Skin epidermis (tissue), 12 donors: ENCODE measurements at regions not wholly inside any gene's neighbourhood (a gene's known extent, or its start where the extent isn't known, plus 50 kb on each side); places are given as distances from the start of the nearest gene placed in this dataset.
"Not testable (repeated sequence)": the region's sequence is repeated elsewhere in the genome, so short reads cannot be mapped to it uniquely, and the experiment has no call there.

Experiments
- H3K27ac ChIP-seq, 21 experiments: fragments of 200-600 bp; sonication (generic) in 11 of 21; one replicate each; pipeline ENCODE4 v1.5.0; 2020; ENCODE audit warnings: mild to moderate bottlenecking in 3 of 21, inconsistent platforms in 2 of 21, moderate library complexity in 2 of 21
- H3K4me3 ChIP-seq, 7 experiments: fragments of 200-600 bp; sonication (generic) in 2 of 7; one replicate each; pipeline ENCODE4 v1.5.0; 2020; ENCODE audit warnings: inconsistent platforms in 2 of 7, mild to moderate bottlenecking in 2 of 7, moderate library complexity in 1 of 7

- Histone ChIP-seq H3K4me3 (no peak overlapping the region), H3K27ac (no peak overlapping the region)
Measured at GRCh38 chr10:108560488-108560887, 1362.8 kb downstream of the XPNPEP1 start.

GRCh38 chr10:108556186-108556585 lies 1367.1 kb downstream of the XPNPEP1 start:
- H3K4me3 ChIP-seq, result no peak overlapping the region
- H3K27ac ChIP-seq, result no peak overlapping the region

DNA sequence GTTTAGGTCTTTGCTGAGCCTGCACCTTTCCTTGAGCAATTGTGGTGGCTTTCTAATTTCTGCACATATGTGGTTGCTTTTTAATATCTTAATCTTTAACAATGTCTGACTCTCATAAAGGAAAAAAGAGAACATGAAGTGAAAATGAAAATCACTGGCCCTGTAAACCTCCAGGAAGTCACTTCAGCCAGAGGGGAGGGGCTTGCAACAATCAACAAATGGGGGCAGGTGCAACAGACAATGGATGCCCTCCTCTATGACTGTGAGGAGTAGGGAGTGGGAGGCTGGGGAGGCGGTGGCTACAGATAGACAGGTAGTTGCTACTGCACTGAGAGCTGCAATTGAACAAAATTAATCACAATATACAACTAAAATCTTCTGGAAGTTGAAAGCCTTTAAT lies 1377.4 kb downstream of the XPNPEP1 start:
- Histone ChIP-seq H3K27ac (no peak overlapping the region), H3K4me3 (no peak overlapping the region)

- Histone ChIP-seq H3K4me3 (no peak overlapping the region), H3K27ac (no peak overlapping the region)
Measured at GRCh38 chr10:108544500-108545120, 1378.7 kb downstream of the XPNPEP1 start.

DNA sequence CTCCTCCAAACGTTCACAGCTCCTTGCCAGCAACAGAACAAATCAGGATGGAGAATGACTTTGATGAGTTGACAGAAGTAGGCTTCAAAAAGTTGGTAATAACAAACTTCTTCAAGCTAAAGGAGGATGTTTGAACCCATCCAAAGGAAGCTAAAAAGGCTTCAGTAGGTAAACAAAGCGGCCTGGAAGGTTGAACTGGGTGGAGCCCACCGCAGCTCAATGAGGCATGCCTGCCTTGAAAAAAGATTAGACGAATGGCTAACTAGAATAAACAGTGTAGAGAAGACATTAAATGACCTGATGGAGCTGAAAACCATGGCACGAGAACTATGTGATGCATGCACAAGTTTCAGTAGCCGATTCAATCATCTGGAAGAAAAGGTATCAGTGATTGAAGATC lies 1369.0 kb upstream of the SORCS1 start:
- H3K27ac ChIP-seq, H3K4me3 ChIP-seq: not testable (repeated sequence)

DNA sequence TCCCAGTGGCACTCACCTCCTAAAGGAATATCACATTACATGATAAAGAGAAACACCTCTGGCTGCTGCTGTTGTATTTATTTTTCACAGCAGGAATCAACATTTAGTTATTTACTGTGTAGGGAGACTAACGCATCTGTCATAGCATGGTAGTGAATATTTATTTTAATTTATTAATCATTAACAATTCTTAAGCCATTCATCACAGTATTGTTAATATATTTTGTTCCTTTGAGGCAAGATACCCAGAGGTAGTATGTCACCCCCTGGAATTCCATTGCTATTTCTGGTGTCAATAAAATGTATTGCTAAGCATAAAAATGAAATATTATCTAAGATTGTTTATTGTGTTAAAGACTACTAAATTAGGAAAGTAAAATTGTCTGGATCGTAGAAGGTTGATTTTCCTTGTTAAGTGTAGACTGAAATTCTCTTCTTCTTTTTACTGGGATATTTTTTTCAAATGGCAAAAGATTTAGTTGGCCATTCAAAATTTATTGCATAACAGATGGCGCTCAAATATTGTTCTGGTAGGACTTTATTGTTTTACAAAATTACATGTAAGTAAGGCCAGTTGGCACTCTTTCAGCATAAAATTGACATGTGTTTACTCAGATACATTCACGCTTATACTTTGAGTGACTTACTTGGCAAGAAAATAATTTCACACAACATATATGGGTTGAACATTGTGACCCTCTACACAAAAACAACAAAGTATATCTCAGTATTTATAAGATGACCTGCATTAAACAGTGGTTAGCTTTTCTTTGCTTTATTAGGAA lies 1358.7 kb upstream of the SORCS1 start:
- no peak overlapping the region for H3K4me3 ChIP-seq
- H3K27ac ChIP-seq, result no peak overlapping the region

- no peak overlapping the region for H3K4me3 ChIP-seq
- no peak overlapping the region for H3K27ac ChIP-seq
Measured at GRCh38 chr10:108521827-108522492, 1357.5 kb upstream of the SORCS1 start.

GRCh38 chr10:108515821-108516220 lies 1351.3 kb upstream of the SORCS1 start:
- Histone ChIP-seq H3K4me3 (no peak overlapping the region), H3K27ac (no peak overlapping the region)

DNA sequence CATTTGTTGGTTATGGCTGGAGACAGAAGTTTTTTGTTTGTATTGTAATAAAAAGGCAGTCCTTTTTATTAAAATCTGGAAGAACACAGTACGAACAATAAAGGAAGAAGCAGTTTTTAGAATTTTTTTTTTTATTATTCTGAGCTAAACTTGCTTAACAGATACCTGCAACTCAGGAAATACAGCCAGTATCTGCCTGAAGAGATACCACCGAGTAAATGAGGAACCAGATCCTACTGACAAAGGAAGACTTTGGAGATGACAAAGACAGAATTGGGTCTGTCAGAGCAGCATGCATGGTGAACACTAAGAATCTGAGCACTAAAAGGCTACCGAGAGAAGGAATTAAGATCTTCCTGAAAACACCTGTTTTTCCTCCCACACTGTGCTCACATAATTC lies 1335.9 kb upstream of the SORCS1 start:
- no peak overlapping the region for H3K4me3 ChIP-seq
- H3K27ac ChIP-seq, result no peak overlapping the region

DNA sequence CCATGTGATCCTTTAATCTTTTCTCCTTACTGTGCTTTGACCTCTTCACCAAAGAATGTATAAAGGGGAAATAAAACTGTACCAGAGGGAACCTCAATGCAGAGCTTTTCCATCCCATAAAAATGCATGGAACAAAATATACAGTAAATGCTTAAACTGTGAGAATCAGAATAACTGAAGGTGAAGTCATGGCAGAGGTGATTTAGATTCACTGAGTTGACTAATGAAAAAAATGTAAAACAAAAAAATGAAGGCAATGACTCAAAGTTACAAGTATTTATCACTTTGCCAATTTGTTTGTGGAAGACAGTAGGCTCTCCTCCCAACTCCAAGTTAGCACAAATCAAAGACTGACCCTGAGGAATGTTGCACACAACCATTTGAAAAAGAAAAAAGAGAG lies 1331.6 kb upstream of the SORCS1 start:
- H3K4me3 ChIP-seq, result no peak overlapping the region
- no peak overlapping the region for H3K27ac ChIP-seq

DNA sequence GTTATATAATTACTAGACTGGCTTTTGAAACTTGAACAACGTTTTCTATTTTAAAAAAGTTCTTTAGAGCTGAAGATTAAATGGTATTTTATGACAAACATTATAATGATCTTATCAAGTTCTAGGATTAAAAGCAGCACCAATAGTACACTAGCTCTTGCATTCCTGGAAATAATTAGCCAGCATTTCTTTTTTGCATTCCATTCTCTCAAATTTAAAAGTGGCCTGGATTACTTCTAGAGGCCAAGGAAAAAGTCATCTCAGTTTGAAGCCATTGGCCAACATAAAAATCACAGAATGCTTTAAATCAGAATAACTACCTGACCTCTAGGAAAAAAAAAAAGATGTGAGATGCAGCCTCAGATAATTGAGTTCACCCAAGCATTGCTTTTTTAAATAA lies 1326.4 kb upstream of the SORCS1 start:
- no peak overlapping the region for H3K27ac ChIP-seq
- no peak overlapping the region for H3K4me3 ChIP-seq

DNA sequence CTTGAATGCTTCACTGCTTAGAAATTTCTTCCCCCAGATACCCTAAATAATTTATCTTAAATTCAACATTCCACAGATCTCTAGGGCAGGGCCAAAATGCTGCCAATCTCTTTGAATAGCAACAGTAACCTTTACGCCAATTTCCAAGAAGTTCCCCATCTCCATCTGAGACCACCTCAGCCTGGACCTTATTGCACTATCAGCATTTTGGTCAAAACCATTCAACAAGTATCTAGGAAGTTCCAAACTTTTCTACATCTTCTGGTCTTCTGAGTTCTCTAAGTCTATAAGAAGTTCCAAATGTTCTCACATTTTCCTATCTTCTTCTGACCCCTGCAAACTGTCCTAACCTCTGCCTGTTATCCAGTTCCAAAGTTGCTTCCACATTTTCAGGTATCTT lies 1306.9 kb upstream of the SORCS1 start:
- no peak overlapping the region for H3K27ac ChIP-seq

GRCh38 chr10:108469940-108470339 lies 1305.4 kb upstream of the SORCS1 start:
- no peak overlapping the region for H3K4me3 ChIP-seq
- no peak overlapping the region for H3K27ac ChIP-seq

More for the DNA sequence above, 1306.9 kb upstream of the SORCS1 start:
- H3K4me3 ChIP-seq, result no peak overlapping the region

GRCh38 chr10:108465871-108466641 lies 1301.5 kb upstream of the SORCS1 start:
- H3K4me3 ChIP-seq, result peak overlapping the region; percentile 19 to 39 (median 30)
- H3K27ac ChIP-seq, result peak overlapping the region in 3 of 21 experiments; percentile 15 to 34 (median 33)

GRCh38 chr10:108462005-108462404 lies 1297.5 kb upstream of the SORCS1 start:
- Histone ChIP-seq H3K27ac (no peak overlapping the region), H3K4me3 (no peak overlapping the region)

DNA sequence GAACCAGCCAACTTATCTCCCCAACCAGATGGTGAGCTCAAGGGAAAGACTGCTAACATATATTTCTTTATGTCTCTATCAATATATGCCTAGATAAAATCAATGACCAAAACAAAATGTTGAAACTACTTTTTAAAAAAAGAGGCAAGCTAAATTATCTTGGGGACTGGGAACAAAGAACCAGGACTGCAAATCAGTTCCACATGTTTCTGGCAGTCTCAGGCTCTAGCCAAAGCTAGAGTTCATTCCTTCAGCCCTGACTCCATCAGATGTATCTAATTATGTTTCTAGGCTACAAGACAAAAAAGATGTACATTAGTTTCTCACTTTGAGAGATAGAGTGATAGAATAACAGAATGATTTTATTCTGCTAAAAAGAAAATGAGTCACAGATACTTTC lies 1290.3 kb upstream of the SORCS1 start:
- no peak overlapping the region for H3K4me3 ChIP-seq
- H3K27ac ChIP-seq, result peak overlapping the region in 8 of 21 experiments; percentile 4 to 59 (median 21)

- no peak overlapping the region for H3K4me3 ChIP-seq
- H3K27ac ChIP-seq, result peak overlapping the region in 8 of 21 experiments; percentile 4 to 59 (median 21)
Measured at GRCh38 chr10:108454224-108454623, 1289.7 kb upstream of the SORCS1 start.

- no peak overlapping the region for H3K4me3 ChIP-seq
Measured at GRCh38 chr10:108453166-108453565, 1288.7 kb upstream of the SORCS1 start.

GRCh38 chr10:108452533-108452932 lies 1288.0 kb upstream of the SORCS1 start:
- peak overlapping the region in 1 of 21 experiments; percentile 2 for H3K27ac ChIP-seq
- no peak overlapping the region for H3K4me3 ChIP-seq

More at GRCh38 chr10:108453166-108453565, 1288.7 kb upstream of the SORCS1 start:
- peak overlapping the region in 3 of 21 experiments; percentile 2 to 52 (median 8) for H3K27ac ChIP-seq

GRCh38 chr10:108450280-108450679 lies 1285.8 kb upstream of the SORCS1 start:
- no peak overlapping the region for H3K4me3 ChIP-seq
- no peak overlapping the region for H3K27ac ChIP-seq
